SU-DHL-6 (cell line): ENCODE measurements at regions not wholly inside any gene's neighbourhood (a gene's known extent, or its start where the extent isn't known, plus 50 kb on each side); places are given as distances from the start of the nearest gene placed in this dataset.

Source experiments
- EZH2phosphoT487 ChIP-seq: fragments of 200-600 bp; sonication (generic), shearing (Covaris generic); conservative IDR thresholded peaks from 2 replicates; pipeline ENCODE4 v1.6.1; 2018; ENCODE audit warnings: mild to moderate bottlenecking, antibody characterized with exemption, low read length, moderate library complexity, mixed read lengths
- TF ChIP-seq, protein P1 (sequence below): fragments of 200-600 bp; sonication (generic); IDR thresholded peaks from one replicate; pipeline ENCODE4 v1.5.1; 2017; ENCODE audit warnings: antibody characterized with exemption, mild to moderate bottlenecking, low read length, moderate library complexity; ENCODE audit not compliant: insufficient read depth, poor library complexity, severe bottlenecking

DNA sequence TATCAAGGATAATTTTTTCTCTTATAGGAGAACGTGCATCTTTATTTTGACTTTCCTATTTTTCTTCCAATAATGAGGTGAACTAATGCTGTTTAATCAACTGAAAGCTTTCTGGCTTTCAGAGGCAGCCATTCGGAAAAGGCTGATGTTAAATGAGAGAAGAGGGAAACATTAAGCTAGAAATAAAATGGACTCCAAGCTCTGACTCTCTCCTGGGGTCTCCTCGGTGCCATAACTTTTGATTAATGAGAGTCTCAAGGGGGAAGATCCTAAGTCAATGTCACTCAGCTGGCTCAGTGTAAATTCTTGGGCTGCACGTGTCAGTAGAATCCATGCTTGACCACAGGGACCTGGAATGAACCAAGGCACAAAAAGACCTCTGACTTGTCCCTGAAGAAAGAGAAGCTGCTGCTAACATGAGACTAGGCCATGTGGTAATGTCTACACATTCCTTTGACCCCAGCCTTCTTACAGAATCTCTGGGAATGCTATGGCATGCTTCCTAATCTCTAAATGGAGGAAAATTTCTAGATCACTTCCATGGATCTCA lies 152.2 kb upstream of the RFC3 start:
- TF ChIP-seq, protein P1, sequence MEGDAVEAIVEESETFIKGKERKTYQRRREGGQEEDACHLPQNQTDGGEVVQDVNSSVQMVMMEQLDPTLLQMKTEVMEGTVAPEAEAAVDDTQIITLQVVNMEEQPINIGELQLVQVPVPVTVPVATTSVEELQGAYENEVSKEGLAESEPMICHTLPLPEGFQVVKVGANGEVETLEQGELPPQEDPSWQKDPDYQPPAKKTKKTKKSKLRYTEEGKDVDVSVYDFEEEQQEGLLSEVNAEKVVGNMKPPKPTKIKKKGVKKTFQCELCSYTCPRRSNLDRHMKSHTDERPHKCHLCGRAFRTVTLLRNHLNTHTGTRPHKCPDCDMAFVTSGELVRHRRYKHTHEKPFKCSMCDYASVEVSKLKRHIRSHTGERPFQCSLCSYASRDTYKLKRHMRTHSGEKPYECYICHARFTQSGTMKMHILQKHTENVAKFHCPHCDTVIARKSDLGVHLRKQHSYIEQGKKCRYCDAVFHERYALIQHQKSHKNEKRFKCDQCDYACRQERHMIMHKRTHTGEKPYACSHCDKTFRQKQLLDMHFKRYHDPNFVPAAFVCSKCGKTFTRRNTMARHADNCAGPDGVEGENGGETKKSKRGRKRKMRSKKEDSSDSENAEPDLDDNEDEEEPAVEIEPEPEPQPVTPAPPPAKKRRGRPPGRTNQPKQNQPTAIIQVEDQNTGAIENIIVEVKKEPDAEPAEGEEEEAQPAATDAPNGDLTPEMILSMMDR: no peak
- TF ChIP-seq EZH2phosphoT487: no peak
